ENCODE measurements at regions not wholly inside any gene's neighbourhood (a gene's known extent, or its start where the extent isn't known, plus 50 kb on each side); places are given as distances from the start of the nearest gene placed in this dataset.
"Not testable (repeated sequence)": the region's sequence is repeated elsewhere in the genome, so short reads cannot be mapped to it uniquely, and the experiment has no call there.

DNA sequence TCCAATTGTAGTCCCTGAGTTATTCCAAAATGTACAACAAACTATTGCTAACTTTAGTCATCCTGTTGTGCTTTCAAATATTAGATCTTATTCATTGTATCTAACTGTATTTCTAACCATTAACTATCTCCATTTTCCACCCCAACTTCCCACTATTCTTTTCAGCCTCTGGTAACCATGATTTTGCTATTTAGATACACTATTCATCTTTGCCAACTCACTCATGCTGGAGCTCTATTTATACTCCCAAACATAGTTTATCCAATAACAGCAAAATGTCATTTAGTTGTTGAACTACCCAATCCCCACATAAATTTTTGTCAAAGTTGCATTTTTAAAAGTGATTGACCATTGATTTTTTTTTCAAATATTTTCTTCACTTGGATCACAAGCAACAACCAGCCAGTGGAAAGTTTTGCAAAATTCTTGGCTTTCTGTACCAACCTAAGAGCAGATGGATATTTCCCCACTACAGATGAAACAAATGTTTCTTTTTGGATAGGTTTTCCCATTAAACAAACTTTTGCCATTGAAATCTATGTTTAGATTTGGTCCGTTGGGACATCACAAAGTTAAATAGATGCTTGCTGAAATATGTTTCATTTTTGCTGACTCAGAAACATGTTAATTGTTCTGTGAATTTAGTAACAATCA lies 866.0 kb downstream of the LTN1 start:
- in situ Hi-C loops (cut with HindIII; ENCODE audit: low sequenced_read_pairs): no loop called here

GRCh38 chr21:28124541-28124940 lies 868.1 kb downstream of the LTN1 start:
- in situ Hi-C loops (cut with HindIII; ENCODE audit: low sequenced_read_pairs): no loop called here

DNA sequence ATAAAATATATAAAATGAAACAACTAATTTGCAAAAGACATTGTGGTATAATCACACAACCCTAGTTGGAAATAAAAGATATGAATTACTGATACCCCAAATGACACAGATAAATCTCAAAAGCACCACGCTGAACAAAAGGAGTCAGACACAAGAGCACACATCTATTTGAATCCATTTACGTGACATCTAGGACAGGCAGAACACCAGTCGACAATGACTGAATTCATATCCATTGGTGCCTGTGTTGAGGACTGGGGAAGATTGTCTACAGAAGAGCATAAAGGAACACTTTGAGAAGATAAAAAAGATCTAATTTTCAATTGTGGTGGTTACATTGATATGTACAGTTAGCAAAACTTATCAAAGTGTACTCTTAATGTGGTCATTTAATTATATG lies 874.1 kb downstream of the LTN1 start:
- in situ Hi-C loops (cut with HindIII; ENCODE audit: low sequenced_read_pairs): no loop called here

DNA sequence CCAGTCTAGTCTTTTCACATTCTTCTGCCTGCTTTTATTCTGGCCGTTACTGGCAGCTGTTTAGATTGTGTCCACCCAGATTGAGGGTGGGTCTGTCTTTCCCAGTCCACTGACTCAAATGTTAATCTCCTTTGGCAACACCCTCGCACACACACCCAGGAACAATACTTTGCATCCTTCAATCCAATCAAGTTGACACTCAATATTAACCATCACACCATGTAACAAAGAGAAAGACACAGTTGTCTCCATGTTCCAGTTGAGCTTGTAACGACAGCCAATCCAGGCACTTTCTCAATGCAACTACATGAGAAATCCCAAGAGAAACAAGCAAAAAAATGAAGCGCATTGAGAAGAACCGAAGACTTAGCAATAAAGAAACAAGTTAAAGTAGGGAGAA lies 877.7 kb downstream of the LTN1 start:
- in situ Hi-C loops (cut with HindIII; ENCODE audit: low sequenced_read_pairs): not testable (repeated sequence)

DNA sequence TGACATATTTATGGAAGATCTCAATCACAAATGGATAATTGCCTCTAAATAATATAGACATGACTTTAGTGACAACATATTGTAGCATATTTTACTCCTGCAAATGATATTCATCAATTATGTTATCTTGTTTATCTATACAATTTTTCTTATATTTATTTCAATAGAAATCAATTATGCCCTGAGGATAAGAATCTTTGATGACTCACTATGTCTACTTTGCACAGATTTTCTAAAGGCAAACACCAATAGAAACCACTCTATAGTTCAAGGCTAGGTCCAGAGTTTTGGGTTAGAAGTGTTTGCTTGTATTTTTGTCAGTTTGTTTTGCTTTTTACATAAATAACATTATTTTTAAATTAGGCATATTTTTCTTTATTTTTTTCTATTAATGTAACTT lies 879.0 kb downstream of the LTN1 start:
- in situ Hi-C loops (cut with HindIII; ENCODE audit: low sequenced_read_pairs): no loop called here

- in situ Hi-C loops (cut with HindIII; ENCODE audit: low sequenced_read_pairs): no loop called here
Measured at GRCh38 chr21:28112511-28112910, 880.2 kb downstream of the LTN1 start.

DNA sequence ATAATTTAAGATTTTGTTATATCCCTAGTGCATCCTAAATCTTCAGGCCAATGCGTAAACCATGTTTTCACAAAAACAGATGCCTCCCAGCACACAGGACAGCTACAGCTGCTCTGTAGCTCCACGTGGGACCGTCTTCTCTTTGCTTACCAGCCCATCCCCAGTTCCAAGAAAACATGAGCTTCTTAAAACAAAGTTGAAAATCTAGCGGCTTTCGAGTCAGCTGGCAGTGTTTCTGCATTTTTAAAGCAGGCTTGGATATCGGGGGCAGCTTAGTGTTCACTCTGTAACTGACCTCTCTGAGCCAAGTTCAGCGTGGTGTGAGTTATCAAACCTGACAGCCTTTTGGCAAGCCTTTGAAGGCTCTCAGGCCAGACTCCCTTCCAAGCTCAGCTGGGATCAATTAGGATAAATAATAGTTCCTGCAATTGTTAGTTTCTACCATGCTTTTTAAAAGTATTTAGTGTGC lies 881.5 kb downstream of the LTN1 start:
- in situ Hi-C loops (cut with HindIII; ENCODE audit: low sequenced_read_pairs): no loop called here

DNA sequence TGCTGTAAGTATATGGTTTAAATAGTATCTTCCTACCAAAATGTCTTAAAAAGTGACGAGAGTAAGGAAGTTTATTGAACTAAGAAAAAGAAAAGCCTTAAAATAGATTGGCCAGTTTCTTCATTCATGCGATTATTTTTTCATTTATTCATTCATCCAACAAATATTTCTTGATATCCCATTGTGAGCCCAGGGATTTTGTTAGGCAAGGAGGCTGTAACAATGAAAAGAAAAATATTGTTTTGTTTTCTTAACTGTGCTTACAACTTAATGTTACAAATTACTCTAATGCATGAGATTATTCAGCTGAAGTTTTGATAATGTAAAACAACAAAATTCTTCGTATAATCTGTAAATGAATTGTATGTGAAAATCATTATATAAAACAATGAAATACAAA lies 882.0 kb downstream of the LTN1 start:
- in situ Hi-C loops (cut with HindIII; ENCODE audit: low sequenced_read_pairs): no loop called here

DNA sequence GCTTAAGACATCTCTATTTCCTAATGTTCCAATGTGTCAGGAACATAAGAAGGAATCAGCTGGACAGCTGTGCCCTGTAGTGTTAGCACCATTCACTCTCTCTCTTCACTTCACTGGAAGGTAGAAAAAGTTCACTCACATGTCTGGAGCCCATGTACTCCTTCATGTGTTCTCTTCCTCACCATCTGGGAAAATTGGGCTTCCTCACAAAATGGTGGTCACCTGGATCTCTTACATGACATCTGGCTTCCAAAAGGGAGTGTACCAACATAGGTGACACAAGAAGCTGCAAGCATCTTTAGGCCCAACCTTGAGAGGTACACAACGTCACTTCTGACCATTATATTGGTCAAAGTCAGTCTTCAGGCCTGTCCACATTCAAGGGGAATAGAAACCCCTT lies 882.6 kb downstream of the LTN1 start:
- in situ Hi-C loops (cut with HindIII; ENCODE audit: low sequenced_read_pairs): no loop called here

- in situ Hi-C loops (cut with HindIII; ENCODE audit: low sequenced_read_pairs): no loop called here
Measured at GRCh38 chr21:28106370-28106890, 886.2 kb downstream of the LTN1 start.

DNA sequence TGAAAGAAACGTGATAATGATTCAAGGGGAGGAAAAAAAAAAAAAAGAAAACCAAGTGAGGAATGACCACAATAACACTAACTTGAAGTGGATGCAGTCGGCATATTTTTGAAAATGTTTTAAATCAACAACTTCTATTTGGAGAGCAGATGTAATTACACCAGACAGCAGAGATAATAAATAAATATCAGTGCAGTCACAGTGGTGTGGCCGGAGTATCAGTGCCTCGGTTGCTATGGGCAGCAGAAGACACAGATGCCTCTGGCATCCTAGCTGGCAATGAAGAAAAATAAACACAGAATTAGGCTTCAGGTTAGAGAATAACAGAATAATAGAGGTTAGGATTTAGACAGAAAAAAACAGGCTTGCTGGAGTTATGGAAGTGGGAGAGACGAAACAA lies 888.3 kb downstream of the LTN1 start:
- in situ Hi-C loops (cut with HindIII; ENCODE audit: low sequenced_read_pairs): no loop called here

GRCh38 chr21:28100366-28100765 lies 892.3 kb downstream of the LTN1 start:
- in situ Hi-C loops (cut with HindIII; ENCODE audit: low sequenced_read_pairs): no loop called here

DNA sequence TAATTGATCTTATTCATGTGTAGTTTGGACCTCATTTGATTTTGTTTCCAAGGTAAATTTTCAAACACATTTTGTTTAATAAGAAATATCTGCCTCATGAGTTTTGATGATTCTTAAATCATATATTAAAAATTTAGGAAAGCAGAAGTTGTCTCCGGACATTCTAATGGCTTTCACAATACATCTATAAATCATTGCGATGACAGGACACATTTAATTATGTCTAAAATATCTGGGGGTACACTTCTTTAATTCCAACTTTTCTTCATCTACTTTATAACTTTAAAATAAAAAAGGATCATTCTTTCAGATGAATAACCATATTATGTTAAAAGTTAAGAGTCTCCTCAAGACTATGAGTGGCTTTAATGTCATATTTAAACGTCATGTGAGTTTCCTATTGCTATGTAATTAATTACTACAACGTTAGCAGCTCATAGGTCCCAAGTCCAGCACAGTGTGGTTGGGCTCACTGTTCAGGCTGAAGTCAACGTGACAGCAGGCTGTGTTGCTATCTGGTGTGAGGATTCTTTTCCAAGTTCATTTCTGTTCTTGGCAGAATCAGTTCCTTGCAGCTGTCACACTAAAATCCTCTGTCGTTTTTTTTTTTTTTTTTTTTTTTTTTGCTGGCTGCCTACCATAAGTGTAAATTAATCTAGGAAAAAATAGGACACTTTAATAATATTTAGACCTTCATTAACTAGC lies 893.5 kb downstream of the LTN1 start:
- in situ Hi-C loops (cut with HindIII; ENCODE audit: low sequenced_read_pairs): no loop called here

- in situ Hi-C loops (cut with HindIII; ENCODE audit: low sequenced_read_pairs): no loop called here
Measured at GRCh38 chr21:28091466-28091865, 901.2 kb downstream of the LTN1 start.

- in situ Hi-C loops (cut with HindIII; ENCODE audit: low sequenced_read_pairs): no loop called here
Measured at GRCh38 chr21:28090546-28090945, 902.1 kb downstream of the LTN1 start.

- in situ Hi-C loops (cut with HindIII; ENCODE audit: low sequenced_read_pairs): no loop called here
Measured at GRCh38 chr21:28089599-28090441, 902.9 kb downstream of the LTN1 start.

- in situ Hi-C loops (cut with HindIII; ENCODE audit: low sequenced_read_pairs): no loop called here
Measured at GRCh38 chr21:28086861-28087581, 905.7 kb downstream of the LTN1 start.

GRCh38 chr21:28084951-28085350 lies 907.7 kb downstream of the LTN1 start:
- in situ Hi-C loops (cut with HindIII; ENCODE audit: low sequenced_read_pairs): no loop called here

- in situ Hi-C loops (cut with HindIII; ENCODE audit: low sequenced_read_pairs): no loop called here
Measured at GRCh38 chr21:28083350-28083749, 909.3 kb downstream of the LTN1 start.

GRCh38 chr21:28078126-28078525 lies 914.6 kb downstream of the LTN1 start:
- in situ Hi-C loops (cut with HindIII; ENCODE audit: low sequenced_read_pairs): no loop called here

DNA sequence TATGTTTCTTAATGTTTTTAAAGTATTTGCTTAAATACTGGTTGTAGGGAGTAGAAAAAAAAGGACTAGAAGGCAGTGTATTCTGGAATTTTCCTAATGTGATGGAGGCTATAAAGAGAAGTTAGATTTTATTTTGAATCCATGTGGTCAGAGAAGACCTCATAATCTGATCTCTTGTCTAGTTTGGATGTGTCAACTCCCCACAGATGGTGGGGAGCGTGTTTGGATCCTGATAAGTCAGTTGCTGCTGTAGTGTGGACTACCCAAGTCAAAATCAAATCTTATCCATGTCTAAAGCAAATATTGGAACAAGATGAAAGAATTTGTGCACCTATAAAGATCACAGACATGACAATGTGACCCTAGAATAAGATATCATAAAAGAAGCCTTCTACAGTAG lies 918.0 kb downstream of the LTN1 start:
- in situ Hi-C loops (cut with HindIII; ENCODE audit: low sequenced_read_pairs): no loop called here

Measured in DLD1 (cell line).